ENCODE measurements at regions not wholly inside any gene's neighbourhood (a gene's known extent, or its start where the extent isn't known, plus 50 kb on each side); places are given as distances from the start of the nearest gene placed in this dataset.

- TF ChIP-seq KLF8 (tag by site-specific recombination; IDR thresholded peaks at IDR 0.05) = no peak
- no peak for TF ChIP-seq EGR2 (tag by site-specific recombination; IDR thresholded peaks at IDR 0.05; ENCODE audit: low read depth)
Observed at GRCh38 chr13:81539643-81540150, 1198.8 kb upstream of the SPRY2 start.
